NCI-H526 treated with DMSO at 0.1 percent for 48 hours (cell line): ENCODE measurements at regions not wholly inside any gene's neighbourhood (a gene's known extent, or its start where the extent isn't known, plus 50 kb on each side); places are given as distances from the start of the nearest gene placed in this dataset.
A peak's percentile ranks its signal among the peaks of the same experiment; 100 is the strongest.

Experiments
- DNase-seq: peaks from one replicate; lab custom pipeline; 2025; lab: John Stamatoyannopoulos, UW

- DNase-seq, result no peak
These were observed 233.3 kb downstream of the INSIG2 start for GRCh38 chr2:118321432-118322105.

- DNase-seq, result no peak
These were observed 232.4 kb downstream of the INSIG2 start for GRCh38 chr2:118320658-118321057.

GRCh38 chr2:118320196-118320595 is 231.9 kb downstream of the INSIG2 start:
- DNase-seq, result no peak

GRCh38 chr2:118319271-118319684 is 231.0 kb downstream of the INSIG2 start:
- DNase-seq, result no peak

- no peak for DNase-seq
These were observed 227.3 kb downstream of the INSIG2 start for GRCh38 chr2:118315606-118316005.

GRCh38 chr2:118312969-118313756 is 224.9 kb downstream of the INSIG2 start:
- DNase-seq, result no peak

- DNase-seq, result no peak
These were observed 222.6 kb downstream of the INSIG2 start for GRCh38 chr2:118310681-118311429.

GRCh38 chr2:118309946-118310680 is 221.8 kb downstream of the INSIG2 start:
- peak; percentile 44 for DNase-seq

GRCh38 chr2:118309257-118309945 is 221.1 kb downstream of the INSIG2 start:
- no peak for DNase-seq

- no peak for DNase-seq
These were observed 219.6 kb downstream of the INSIG2 start for GRCh38 chr2:118307864-118308263.

GRCh38 chr2:118301248-118301647 is 213.0 kb downstream of the INSIG2 start:
- no peak for DNase-seq

GRCh38 chr2:118300832-118301231 is 212.6 kb downstream of the INSIG2 start:
- no peak for DNase-seq

GRCh38 chr2:118296663-118297062 is 208.4 kb downstream of the INSIG2 start:
- no peak for DNase-seq

- DNase-seq, result no peak
These were observed 207.5 kb downstream of the INSIG2 start for GRCh38 chr2:118295592-118296390.

- no peak for DNase-seq
These were observed 205.8 kb downstream of the INSIG2 start for GRCh38 chr2:118294063-118294462.

- DNase-seq, result no peak
These were observed 204.7 kb downstream of the INSIG2 start for GRCh38 chr2:118292991-118293390.

GRCh38 chr2:118291251-118291880 is 203.1 kb downstream of the INSIG2 start:
- no peak for DNase-seq

- no peak for DNase-seq
These were observed 202.4 kb downstream of the INSIG2 start for GRCh38 chr2:118290411-118291250.

GRCh38 chr2:118279005-118279404 is 190.7 kb downstream of the INSIG2 start:
- DNase-seq, result no peak
